ENCODE measurements at regions not wholly inside any gene's neighbourhood (a gene's known extent, or its start where the extent isn't known, plus 50 kb on each side); places are given as distances from the start of the nearest gene placed in this dataset.

- H3K27ac ChIP-seq (ENCODE audit: extremely low read depth, low read depth, low read length), result no peak overlapping the region
- H3K36me3 ChIP-seq (ENCODE audit: control insufficient read depth, insufficient read depth, low read length), result no peaks in the 10 kb centered on the region
- H2AFZ ChIP-seq (ENCODE audit: low read depth, low read length), result no peak overlapping the region
- no peaks in the 10 kb centered on the region for H3K27me3 ChIP-seq (ENCODE audit: control insufficient read depth in 2 of 2, insufficient read depth in 2 of 2, low read length in 2 of 2)
- H4K20me1 ChIP-seq (replicated peaks; ENCODE audit: control insufficient read depth, insufficient read depth, low read length), result no peaks in the 10 kb centered on the region
- CTCF ChIA-PET (ENCODE audit: low intra/inter-chr PET ratio), result no interaction called here
- no TSS peak for BruUV-seq (replicated peaks)
- ATAC-seq (no peak), DNase-seq (ENCODE audit: extremely low read depth in 1 of 4, low spot score in 3 of 4) (no peak), FAIRE-seq (no peak)
- intact Hi-C loops (cut with micrococcal nuclease) (no loop called here), in situ Hi-C loops (cut with MboI) (no loop called here)
- H3K79me2 ChIP-seq (ENCODE audit: control insufficient read depth, insufficient read depth, low read length), result no peaks in the 10 kb centered on the region
- no peak overlapping the region for H3K4me3 ChIP-seq
- no peak overlapping the region for H3K4me2 ChIP-seq (ENCODE audit: insufficient read depth, low read length)
- no peaks in the 10 kb centered on the region for H3K9me1 ChIP-seq (ENCODE audit: control insufficient read depth, insufficient read depth, low read length)
- POLR2A ChIA-PET, result no interaction called here
- no peaks in the 10 kb centered on the region for H3K9me3 ChIP-seq (replicated peaks; ENCODE audit: control insufficient read depth, insufficient read depth, low read depth, low read length)
- H3K4me1 ChIP-seq (replicated peaks in 1 of 2; ENCODE audit: control insufficient read depth in 2 of 2, insufficient read depth in 2 of 2, low read length in 2 of 2), result peaks cover 0 to 3% of the 10 kb centered on the region in 2 experiments; a peak in 2 of 5 replicates
- no peak overlapping the region for H3K9ac ChIP-seq (ENCODE audit: insufficient read depth in 1 of 2, low read depth in 2 of 2, low read length in 2 of 2)
- TF ChIP-seq NCOA4 (IDR thresholded peaks at IDR 0.05; ENCODE audit: partially characterized antibody), result no peak
- TF ChIP-seq HEY1 (CRISPR knock-in tag; IDR thresholded peaks at IDR 0.05; ENCODE audit: borderline replicate concordance), result no peak
- TF ChIP-seq GABPA (tag; conservative IDR thresholded peaks at IDR 0.05; ENCODE audit: low read depth), result no peak
- no peak for TF ChIP-seq FOSL1 (tag; conservative IDR thresholded peaks at IDR 0.05)
- TF ChIP-seq ETS2 (tag; IDR thresholded peaks at IDR 0.05; ENCODE audit: borderline replicate concordance, poor library complexity, severe bottlenecking), result no peak
- TF ChIP-seq FOXK2 (conservative IDR thresholded peaks at IDR 0.05 in 1 of 2, IDR thresholded peaks at IDR 0.05 in 1 of 2; ENCODE audit: low read depth in 2 of 2), result no peak
- TF ChIP-seq CTBP1 (IDR thresholded peaks at IDR 0.05; ENCODE audit: borderline replicate concordance), result no peak
- TF ChIP-seq, protein P1, sequence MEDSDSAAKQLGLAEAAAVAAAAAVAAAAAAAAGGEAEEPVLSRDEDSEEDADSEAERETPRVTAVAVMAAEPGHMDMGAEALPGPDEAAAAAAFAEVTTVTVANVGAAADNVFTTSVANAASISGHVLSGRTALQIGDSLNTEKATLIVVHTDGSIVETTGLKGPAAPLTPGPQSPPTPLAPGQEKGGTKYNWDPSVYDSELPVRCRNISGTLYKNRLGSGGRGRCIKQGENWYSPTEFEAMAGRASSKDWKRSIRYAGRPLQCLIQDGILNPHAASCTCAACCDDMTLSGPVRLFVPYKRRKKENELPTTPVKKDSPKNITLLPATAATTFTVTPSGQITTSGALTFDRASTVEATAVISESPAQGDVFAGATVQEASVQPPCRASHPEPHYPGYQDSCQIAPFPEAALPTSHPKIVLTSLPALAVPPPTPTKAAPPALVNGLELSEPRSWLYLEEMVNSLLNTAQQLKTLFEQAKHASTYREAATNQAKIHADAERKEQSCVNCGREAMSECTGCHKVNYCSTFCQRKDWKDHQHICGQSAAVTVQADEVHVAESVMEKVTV (CRISPR knock-in tag; IDR thresholded peaks at IDR 0.05), result no peak
- no peak for TF ChIP-seq ZNF561 (CRISPR knock-in tag; conservative IDR thresholded peaks at IDR 0.05)
- TF ChIP-seq BCL6 (CRISPR knock-in tag; IDR thresholded peaks at IDR 0.05), result no peak
- TF ChIP-seq TAF9B (IDR thresholded peaks at IDR 0.05; ENCODE audit: partially characterized antibody), result no peak
- no peak for TF ChIP-seq THRAP3 (IDR thresholded peaks at IDR 0.05; ENCODE audit: borderline replicate concordance)
- no peak for TF ChIP-seq SAP30 (IDR thresholded peaks at IDR 0.05; ENCODE audit: borderline replicate concordance, insufficient read depth, low read depth, low read length, poor library complexity, severe bottlenecking)
- TF ChIP-seq MYBL2 (IDR thresholded peaks at IDR 0.05; ENCODE audit: low read depth), result no peak
- no peak for TF ChIP-seq MYBL2 (CRISPR knock-in tag; IDR thresholded peaks at IDR 0.05; ENCODE audit: borderline replicate concordance)
- no peak for TF ChIP-seq ARID2 (IDR thresholded peaks at IDR 0.05)
- no peak for TF ChIP-seq JUNB (CRISPR knock-in tag; conservative IDR thresholded peaks at IDR 0.05)
- no peak for TF ChIP-seq EP400 (IDR thresholded peaks at IDR 0.05)
These were observed 914.3 kb upstream of the NCAM2 start for GRCh38 chr21:20083925-20084324.

Data from K562 (cell line).